CD4-positive, alpha-beta T cell (primary cell): ENCODE measurements at regions not wholly inside any gene's neighbourhood (a gene's known extent, or its start where the extent isn't known, plus 50 kb on each side); places are given as distances from the start of the nearest gene placed in this dataset.

ENCODE experiments used
- ATAC-seq: fragments of 200-7000 bp; cut with Tn5 transposase; one replicate; pipeline ENCODE4 v1.10.0; 2022; ENCODE audit warnings: mild to moderate bottlenecking; ENCODE audit not compliant: poor library complexity
- CTCF ChIA-PET: fragments of 350-600 bp; sonication (Branson Sonifier 250); formaldehyde crosslinking; loops from one replicate; lab custom pipeline; 2021; ENCODE audit warnings: antibody characterized with exemption, inconsistent platforms; lab: Charles Lee
- POLR2A ChIA-PET: fragments of 350-600 bp; sonication (Branson Sonifier 250); formaldehyde crosslinking; loops from one replicate; lab custom pipeline; 2021; ENCODE audit warnings: antibody characterized with exemption, inconsistent platforms; lab: Charles Lee
- DNase-seq, 14 experiments: peaks; one replicate each; pipeline ENCODE4 v3.0.0-alpha.2; 2013 to 2020; ENCODE audit warnings: mixed read lengths in 2 of 14
- H3K27ac ChIP-seq, 2 donors: one replicate each; pipeline versions ENCODE4 v1.5.1 to v1.7.0; 2013; ENCODE audit warnings: low read length in 2 of 2, low read depth in 1 of 2, mild to moderate bottlenecking in 1 of 2
- H3K27me3 ChIP-seq, 2 experiments: 1 replicate in 1 of 2; 2 replicates in 1 of 2; pipeline versions ENCODE4 v1.6.1 to v1.7.0; 2013; ENCODE audit warnings: low read length in 2 of 2, control low read depth in 1 of 2, mild to moderate bottlenecking in 1 of 2, moderate library complexity in 1 of 2; ENCODE audit not compliant: insufficient read depth in 2 of 2, control insufficient read depth in 1 of 2
- H3K36me3 ChIP-seq: one replicate; pipeline ENCODE4 v1.6.1; 2013; ENCODE audit warnings: low read length, control low read depth; ENCODE audit not compliant: insufficient read depth
- H3K4me1 ChIP-seq: one replicate; pipeline ENCODE4 v1.6.1; 2013; ENCODE audit warnings: low read length, control low read depth; ENCODE audit not compliant: insufficient read depth
- H3K4me3 ChIP-seq: one replicate; pipeline ENCODE4 v1.5.1; 2013; ENCODE audit warnings: mild to moderate bottlenecking, low read length, moderate library complexity
- H3K9me3 ChIP-seq, 2 experiments: 1 replicate in 1 of 2; 2 replicates in 1 of 2; pipeline versions ENCODE4 v1.6.1 to v1.7.0; 2013; ENCODE audit warnings: low read length in 2 of 2, mild to moderate bottlenecking in 2 of 2, control low read depth in 1 of 2, moderate library complexity in 1 of 2; ENCODE audit not compliant: control insufficient read depth in 1 of 2, insufficient read depth in 1 of 2
- H3K27ac Mint-ChIP-seq: one replicate; pipeline ENCODE4 v1.8.0; 2020; ENCODE audit warnings: mixed read lengths
- H3K27me3 Mint-ChIP-seq: one replicate; pipeline ENCODE4 v1.8.0; 2021; ENCODE audit warnings: mixed read lengths
- H3K36me3 Mint-ChIP-seq: one replicate; pipeline ENCODE4 v1.8.0; 2021; ENCODE audit warnings: low read depth, mixed read lengths
- H3K4me1 Mint-ChIP-seq: one replicate; pipeline ENCODE4 v1.8.0; 2021; ENCODE audit warnings: low read depth, mixed read lengths
- H3K4me3 Mint-ChIP-seq: one replicate; pipeline ENCODE4 v1.8.0; 2020; ENCODE audit warnings: mild to moderate bottlenecking, mixed read lengths
- H3K9me3 Mint-ChIP-seq: one replicate; pipeline ENCODE4 v1.8.0; 2020; ENCODE audit warnings: mixed read lengths
- CTCF ChIP-seq: fragments of 200-600 bp; IDR thresholded peaks from one replicate; pipeline ENCODE4 v1.8.0; 2022; ENCODE audit warnings: antibody characterized with exemption, mild to moderate bottlenecking
- intact Hi-C, 2 experiments: fragments of 100-400 bp; cut with DNase I in 1 of 2; cut with micrococcal nuclease in 1 of 2; formaldehyde crosslinking; loops; one replicate each; pipeline versions ENCODE4 v1.15.1 to v1.9.0; 2023 to 2025; cut with DNase I, micrococcal nuclease

- H3K4me1 Mint-ChIP-seq = no peaks in the 10 kb centered on the region
- H3K4me3 Mint-ChIP-seq = no peak overlapping the region
- DNase-seq = no peak
- Histone ChIP-seq H3K36me3 (no peaks in the 10 kb centered on the region), H3K9me3 (peaks cover 0 to 7% of the 10 kb centered on the region in 2 experiments), H3K4me3 (no peak overlapping the region), H3K27ac (no peak overlapping the region), H3K27me3 (no peaks in the 10 kb centered on the region), H3K4me1 (no peaks in the 10 kb centered on the region)
- H3K27ac Mint-ChIP-seq = no peak overlapping the region
- no peaks in the 10 kb centered on the region for H3K36me3 Mint-ChIP-seq
- POLR2A ChIA-PET = no interaction called here
- H3K27me3 Mint-ChIP-seq = peaks cover 4% of the 10 kb centered on the region
- intact Hi-C loops = no loop called here
- peaks cover 3% of the 10 kb centered on the region for H3K9me3 Mint-ChIP-seq
- ATAC-seq = no peak
- CTCF ChIA-PET = no interaction called here
- no peak for TF ChIP-seq CTCF
Measured at GRCh38 chr2:216936954-216937357, 77.1 kb upstream of the TNP1 start.

GRCh38 chr2:216934623-216935022 lies 74.8 kb upstream of the TNP1 start:
- H3K27ac Mint-ChIP-seq = no peak overlapping the region
- no peak for DNase-seq
- ChIA-PET CTCF (no interaction called here), POLR2A (no interaction called here)
- peaks cover 0 to 2% of the 10 kb centered on the region in 2 experiments for H3K27me3 ChIP-seq
- no peaks in the 10 kb centered on the region for H3K4me1 Mint-ChIP-seq
- H3K36me3 Mint-ChIP-seq = no peaks in the 10 kb centered on the region
- H3K36me3 ChIP-seq = no peaks in the 10 kb centered on the region
- H3K4me3 Mint-ChIP-seq = no peak overlapping the region
- TF ChIP-seq CTCF = no peak
- ATAC-seq = no peak
- peaks cover 0 to 7% of the 10 kb centered on the region in 2 experiments for H3K9me3 ChIP-seq
- H3K9me3 Mint-ChIP-seq = no peaks in the 10 kb centered on the region
- no peak overlapping the region for H3K27ac ChIP-seq
- H3K27me3 Mint-ChIP-seq = peaks cover 3% of the 10 kb centered on the region
- no peaks in the 10 kb centered on the region for H3K4me1 ChIP-seq
- H3K4me3 ChIP-seq = no peak overlapping the region
- intact Hi-C loops = no loop called here

GRCh38 chr2:216934151-216934550 lies 74.3 kb upstream of the TNP1 start:
- peaks cover 0 to 7% of the 10 kb centered on the region in 2 experiments for H3K9me3 ChIP-seq
- intact Hi-C loops = no loop called here
- no peak overlapping the region for H3K27ac Mint-ChIP-seq
- H3K4me1 Mint-ChIP-seq = no peaks in the 10 kb centered on the region
- H3K4me1 ChIP-seq = no peaks in the 10 kb centered on the region
- no peaks in the 10 kb centered on the region for H3K9me3 Mint-ChIP-seq
- no peak for ATAC-seq
- no peak overlapping the region for H3K4me3 ChIP-seq
- H3K4me3 Mint-ChIP-seq = no peak overlapping the region
- no peaks in the 10 kb centered on the region for H3K36me3 Mint-ChIP-seq
- H3K27me3 ChIP-seq = peaks cover 0 to 2% of the 10 kb centered on the region in 2 experiments
- DNase-seq = no peak
- H3K36me3 ChIP-seq = no peaks in the 10 kb centered on the region
- CTCF ChIA-PET = no interaction called here
- no peak overlapping the region for H3K27ac ChIP-seq
- no peak for TF ChIP-seq CTCF
- POLR2A ChIA-PET = no interaction called here
- peaks cover 3% of the 10 kb centered on the region for H3K27me3 Mint-ChIP-seq
